ENCODE measurements at regions not wholly inside any gene's neighbourhood (a gene's known extent, or its start where the extent isn't known, plus 50 kb on each side); places are given as distances from the start of the nearest gene placed in this dataset.
"Not testable (repeated sequence)": the region's sequence is repeated elsewhere in the genome, so short reads cannot be mapped to it uniquely, and the experiment has no call there.

DNA sequence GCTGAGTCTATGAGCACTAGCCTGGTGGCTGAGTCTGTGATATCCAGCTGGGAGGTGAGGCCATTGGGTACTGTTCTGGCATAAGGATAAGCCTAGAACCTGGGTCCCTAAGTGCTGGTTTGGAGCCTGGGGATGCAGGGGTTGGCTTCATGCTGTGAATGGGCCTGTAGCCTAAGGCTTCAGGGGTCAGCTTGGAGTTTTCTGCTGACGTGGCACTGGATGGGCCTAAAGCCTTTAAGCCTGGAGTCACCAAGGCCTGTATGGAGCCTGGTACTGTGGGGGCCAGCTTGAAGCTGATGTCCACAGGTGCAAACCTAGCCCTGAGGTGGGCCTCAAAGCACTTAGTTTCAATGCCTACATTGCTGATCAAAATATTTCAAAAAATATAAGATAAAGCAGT lies 979.6 kb upstream of the POU3F4 start:
- Histone ChIP-seq H3K36me3 (ENCODE audit: control insufficient read depth in 2 of 2, extremely low read depth in 1 of 2, insufficient read depth in 2 of 2, low read length in 2 of 2) (no peaks in the 10 kb centered on the region), H3K9me1 (ENCODE audit: control insufficient read depth, extremely low read depth, insufficient read depth, low read length) (no peaks in the 10 kb centered on the region), H4K20me1 (ENCODE audit: control insufficient read depth, extremely low read depth, insufficient read depth, low read length) (no peaks in the 10 kb centered on the region), H3K4me1 (ENCODE audit: control insufficient read depth, extremely low read depth, insufficient read depth, low read length) (no peaks in the 10 kb centered on the region), H3K9ac (ENCODE audit: control insufficient read depth, extremely low read depth, insufficient read depth, low read length) (no peak overlapping the region), H3K4me3 (ENCODE audit: control insufficient read depth in 2 of 3, extremely low read depth in 1 of 3, insufficient read depth in 2 of 3, low read depth in 1 of 3, low read length in 3 of 3) (no peak overlapping the region), H3K4me2 (ENCODE audit: control insufficient read depth, extremely low read depth, insufficient read depth, low read depth, low read length) (no peak overlapping the region), H3K79me2 (ENCODE audit: control insufficient read depth, insufficient read depth, low read length) (no peaks in the 10 kb centered on the region), H3K9me3 (ENCODE audit: control insufficient read depth, low read depth, low read length) (no peaks in the 10 kb centered on the region), H3K27me3 (ENCODE audit: control insufficient read depth, extremely low read depth, insufficient read depth, low read length) (no peaks in the 10 kb centered on the region), H3K27ac (ENCODE audit: control insufficient read depth, insufficient read depth, low read length) (no peak overlapping the region), H2AFZ (ENCODE audit: control insufficient read depth, low read length) (no peak overlapping the region)
- DNase-seq (ENCODE audit: low read depth, low spot score) (no peak), FAIRE-seq (no peak)
- TF ChIP-seq, protein P1, sequence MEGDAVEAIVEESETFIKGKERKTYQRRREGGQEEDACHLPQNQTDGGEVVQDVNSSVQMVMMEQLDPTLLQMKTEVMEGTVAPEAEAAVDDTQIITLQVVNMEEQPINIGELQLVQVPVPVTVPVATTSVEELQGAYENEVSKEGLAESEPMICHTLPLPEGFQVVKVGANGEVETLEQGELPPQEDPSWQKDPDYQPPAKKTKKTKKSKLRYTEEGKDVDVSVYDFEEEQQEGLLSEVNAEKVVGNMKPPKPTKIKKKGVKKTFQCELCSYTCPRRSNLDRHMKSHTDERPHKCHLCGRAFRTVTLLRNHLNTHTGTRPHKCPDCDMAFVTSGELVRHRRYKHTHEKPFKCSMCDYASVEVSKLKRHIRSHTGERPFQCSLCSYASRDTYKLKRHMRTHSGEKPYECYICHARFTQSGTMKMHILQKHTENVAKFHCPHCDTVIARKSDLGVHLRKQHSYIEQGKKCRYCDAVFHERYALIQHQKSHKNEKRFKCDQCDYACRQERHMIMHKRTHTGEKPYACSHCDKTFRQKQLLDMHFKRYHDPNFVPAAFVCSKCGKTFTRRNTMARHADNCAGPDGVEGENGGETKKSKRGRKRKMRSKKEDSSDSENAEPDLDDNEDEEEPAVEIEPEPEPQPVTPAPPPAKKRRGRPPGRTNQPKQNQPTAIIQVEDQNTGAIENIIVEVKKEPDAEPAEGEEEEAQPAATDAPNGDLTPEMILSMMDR (optimal IDR thresholded peaks at IDR 0.05 in 1 of 3, IDR thresholded peaks at IDR 0.05 in 1 of 3, conservative IDR thresholded peaks at IDR 0.05 in 1 of 3; ENCODE audit: extremely low read depth in 1 of 3, insufficient read depth in 2 of 3, low read length in 3 of 3), result no peak
- no peak for TF ChIP-seq EZH2 (IDR thresholded peaks at IDR 0.05; ENCODE audit: low read length)
- dilution Hi-C loops (cut with MboI; ENCODE audit: extremely low pct_ligation_motif_present, low sequenced_read_pairs), result no loop called here

DNA sequence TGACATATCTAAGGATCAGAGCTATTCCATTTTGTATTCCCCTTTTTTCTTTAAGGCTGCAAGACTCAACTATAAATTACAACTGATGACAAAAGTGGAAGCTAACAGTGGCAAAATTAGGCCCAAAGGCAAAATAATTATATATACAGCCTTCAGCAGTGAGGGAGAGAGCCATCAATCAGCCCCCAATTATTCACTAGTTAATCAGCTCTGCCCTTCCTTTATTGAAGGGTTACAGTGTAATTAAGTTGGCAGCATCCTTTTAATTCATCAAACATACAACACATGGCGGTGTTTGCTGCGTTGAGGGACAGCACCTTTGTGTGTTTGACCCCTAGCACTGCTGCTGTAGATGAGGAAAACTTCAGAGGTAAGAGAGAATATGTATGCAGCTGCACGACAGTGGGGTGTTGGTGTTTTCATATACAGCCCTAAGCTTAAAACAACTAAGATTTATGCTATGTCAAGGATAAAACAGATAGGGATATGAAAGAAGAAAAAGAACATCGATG lies 973.9 kb upstream of the POU3F4 start:
- H3K27me3 ChIP-seq (ENCODE audit: control insufficient read depth, extremely low read depth, insufficient read depth, low read length), result no peaks in the 10 kb centered on the region
- H3K9me1 ChIP-seq (ENCODE audit: control insufficient read depth, extremely low read depth, insufficient read depth, low read length), result no peaks in the 10 kb centered on the region
- no peak overlapping the region for H3K9ac ChIP-seq (ENCODE audit: control insufficient read depth, extremely low read depth, insufficient read depth, low read length)
- H3K4me2 ChIP-seq (ENCODE audit: control insufficient read depth, extremely low read depth, insufficient read depth, low read depth, low read length), result no peak overlapping the region
- no peak overlapping the region for H3K27ac ChIP-seq (ENCODE audit: control insufficient read depth, insufficient read depth, low read length)
- H3K4me3 ChIP-seq (ENCODE audit: control insufficient read depth in 2 of 3, extremely low read depth in 1 of 3, insufficient read depth in 2 of 3, low read depth in 1 of 3, low read length in 3 of 3), result no peak overlapping the region
- FAIRE-seq (no peak), DNase-seq (ENCODE audit: low read depth, low spot score) (no peak)
- no peaks in the 10 kb centered on the region for H3K79me2 ChIP-seq (ENCODE audit: control insufficient read depth, insufficient read depth, low read length)
- no peaks in the 10 kb centered on the region for H3K4me1 ChIP-seq (ENCODE audit: control insufficient read depth, extremely low read depth, insufficient read depth, low read length)
- dilution Hi-C loops (cut with MboI; ENCODE audit: extremely low pct_ligation_motif_present, low sequenced_read_pairs), result no loop called here
- H4K20me1 ChIP-seq (ENCODE audit: control insufficient read depth, extremely low read depth, insufficient read depth, low read length), result no peaks in the 10 kb centered on the region
- no peaks in the 10 kb centered on the region for H3K36me3 ChIP-seq (ENCODE audit: control insufficient read depth in 2 of 2, extremely low read depth in 1 of 2, insufficient read depth in 2 of 2, low read length in 2 of 2)
- H2AFZ ChIP-seq (ENCODE audit: control insufficient read depth, low read length), result no peak overlapping the region
- TF ChIP-seq, protein P1 (optimal IDR thresholded peaks at IDR 0.05 in 1 of 3, IDR thresholded peaks at IDR 0.05 in 1 of 3, conservative IDR thresholded peaks at IDR 0.05 in 1 of 3; ENCODE audit: extremely low read depth in 1 of 3, insufficient read depth in 2 of 3, low read length in 3 of 3), result no peak
- TF ChIP-seq EZH2 (IDR thresholded peaks at IDR 0.05; ENCODE audit: low read length), result no peak
- H3K9me3 ChIP-seq (ENCODE audit: control insufficient read depth, low read depth, low read length), result no peaks in the 10 kb centered on the region

DNA sequence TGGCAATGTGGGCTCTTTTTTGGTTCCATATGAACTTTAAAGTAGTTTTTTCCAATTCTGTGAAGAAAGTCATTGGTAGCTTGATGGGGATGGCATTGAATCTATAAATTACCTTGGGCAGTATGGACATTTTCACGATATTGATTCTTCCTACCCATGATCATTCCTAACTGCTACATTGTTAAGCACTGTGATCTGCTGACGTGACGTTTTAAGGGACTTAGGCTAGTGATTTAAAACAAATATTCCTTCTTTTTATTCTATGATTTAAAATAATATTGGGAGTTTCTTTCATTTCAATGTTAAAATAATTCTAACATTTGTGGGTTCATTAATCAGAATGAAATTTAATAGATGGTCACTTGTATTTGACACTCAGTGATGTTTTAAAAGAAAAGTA lies 970.9 kb upstream of the POU3F4 start:
- H3K9ac ChIP-seq (ENCODE audit: control insufficient read depth, extremely low read depth, insufficient read depth, low read length); H3K27ac ChIP-seq (ENCODE audit: control insufficient read depth, insufficient read depth, low read length); FAIRE-seq; H3K36me3 ChIP-seq (ENCODE audit: control insufficient read depth in 2 of 2, extremely low read depth in 1 of 2, insufficient read depth in 2 of 2, low read length in 2 of 2); DNase-seq (ENCODE audit: low read depth, low spot score); H3K4me3 ChIP-seq (ENCODE audit: control insufficient read depth in 2 of 3, extremely low read depth in 1 of 3, insufficient read depth in 2 of 3, low read depth in 1 of 3, low read length in 3 of 3); dilution Hi-C loops (cut with MboI; ENCODE audit: extremely low pct_ligation_motif_present, low sequenced_read_pairs); H3K4me1 ChIP-seq (ENCODE audit: control insufficient read depth, extremely low read depth, insufficient read depth, low read length); H3K27me3 ChIP-seq (ENCODE audit: control insufficient read depth, extremely low read depth, insufficient read depth, low read length); H3K9me1 ChIP-seq (ENCODE audit: control insufficient read depth, extremely low read depth, insufficient read depth, low read length); H4K20me1 ChIP-seq (ENCODE audit: control insufficient read depth, extremely low read depth, insufficient read depth, low read length); H3K9me3 ChIP-seq (ENCODE audit: control insufficient read depth, low read depth, low read length); H3K79me2 ChIP-seq (ENCODE audit: control insufficient read depth, insufficient read depth, low read length); H3K4me2 ChIP-seq (ENCODE audit: control insufficient read depth, extremely low read depth, insufficient read depth, low read depth, low read length); H2AFZ ChIP-seq (ENCODE audit: control insufficient read depth, low read length): not testable (repeated sequence)
